SKM-1 (cell line): ENCODE measurements at regions not wholly inside any gene's neighbourhood (a gene's known extent, or its start where the extent isn't known, plus 50 kb on each side); places are given as distances from the start of the nearest gene placed in this dataset.

Experiments
- DNase-seq: peaks from one replicate; lab custom pipeline; 2025; ENCODE audit not compliant: unreplicated experiment; lab: John Stamatoyannopoulos, UW

- no peak for DNase-seq
Measured at GRCh38 chr1:224504297-224505041, 69.9 kb upstream of the WDR26 start.

DNA sequence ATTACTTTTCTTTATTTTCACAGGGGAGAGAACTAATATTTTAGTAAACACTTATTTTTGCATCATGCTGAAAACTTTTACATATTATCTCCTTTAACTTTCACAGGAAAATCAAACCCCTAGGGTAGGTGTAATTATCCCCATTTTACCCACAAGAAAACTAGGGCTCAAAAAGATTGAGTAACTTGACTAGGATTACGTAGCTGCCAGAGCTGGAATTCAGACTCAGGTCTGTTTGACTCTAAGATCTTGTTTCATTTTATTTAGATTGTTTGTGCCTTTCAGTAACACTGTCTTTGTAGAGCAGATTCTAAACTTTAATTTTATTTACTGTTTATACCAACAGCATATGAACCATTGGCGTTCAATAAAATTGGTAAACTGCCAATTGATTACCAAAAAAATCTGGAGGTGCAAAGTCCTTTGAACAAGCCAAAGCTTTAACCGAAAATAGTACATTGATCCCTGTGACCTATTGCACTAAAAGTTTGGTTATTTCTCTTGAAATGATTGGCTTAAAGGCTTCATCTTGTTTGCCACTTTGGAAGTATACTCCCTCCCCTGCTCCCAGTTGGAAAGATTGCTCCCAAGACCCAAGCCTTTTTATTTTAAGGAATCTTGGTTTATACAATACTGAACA, 71.0 kb upstream of the WDR26 start:
- no peak for DNase-seq

DNA sequence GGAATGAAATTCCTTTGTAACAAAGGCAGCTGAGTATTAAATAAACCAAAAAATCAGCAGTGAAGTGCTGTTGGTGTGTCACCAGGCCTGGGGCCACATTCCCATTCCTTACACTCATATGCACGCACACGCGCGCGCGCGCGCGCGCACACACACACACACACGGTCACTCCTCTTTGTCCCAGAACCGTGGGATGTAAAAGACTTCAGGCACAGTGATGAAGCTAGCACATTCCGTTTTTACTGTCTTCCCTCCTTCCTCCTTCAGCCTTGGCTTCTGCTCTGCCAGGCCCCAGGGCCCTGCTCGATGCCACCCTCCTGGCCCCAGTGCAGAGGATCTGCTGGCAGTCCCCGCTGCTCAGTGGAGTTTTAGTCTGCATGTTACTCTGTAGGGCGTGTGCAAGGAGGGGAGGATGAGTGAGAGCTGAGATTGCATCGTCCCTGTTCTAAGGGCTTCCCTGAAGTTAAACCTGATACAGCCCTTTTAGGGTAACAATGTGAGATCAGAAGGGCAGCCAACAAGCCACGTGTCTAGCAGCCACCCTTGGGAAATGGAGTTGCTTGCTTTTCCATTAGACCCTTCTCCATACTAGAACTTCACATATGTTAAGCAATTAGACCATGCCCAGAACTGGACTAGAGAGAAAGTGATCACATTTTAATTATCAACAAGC, 71.7 kb upstream of the WDR26 start:
- DNase-seq, result no peak

DNA sequence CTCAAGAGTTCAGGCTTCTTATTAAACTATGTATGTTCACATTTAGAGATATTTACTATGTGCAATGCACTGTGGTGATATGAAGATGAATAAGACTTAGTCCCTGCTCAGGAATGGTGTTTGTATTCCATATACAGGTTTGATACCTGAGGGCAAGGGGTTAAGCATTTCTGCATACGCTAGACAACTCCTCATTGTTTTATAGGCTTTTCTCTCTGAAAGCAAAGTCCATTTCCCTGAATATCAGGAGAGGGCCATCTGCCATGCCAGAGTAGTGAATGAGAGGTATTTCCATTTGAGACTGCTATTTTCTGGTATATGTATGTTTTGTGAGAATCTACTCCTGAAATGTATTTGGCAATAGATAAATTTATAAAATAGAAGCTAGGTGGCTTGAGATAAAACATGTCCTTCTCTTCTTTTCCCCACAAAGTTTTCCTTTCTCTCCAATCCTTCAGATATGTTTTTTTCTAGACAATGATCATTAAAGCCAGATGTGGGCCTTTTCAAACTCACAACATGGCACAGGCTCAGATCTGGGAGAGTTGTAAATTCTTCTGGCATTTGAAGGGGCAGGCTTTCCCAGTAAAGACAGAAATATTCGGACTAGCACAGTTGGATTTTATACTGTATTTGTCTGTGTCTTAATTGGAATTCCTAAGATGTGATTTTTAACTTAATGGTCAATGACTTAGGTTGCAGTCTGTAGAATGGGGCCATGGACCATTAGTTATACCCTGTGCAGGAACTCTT, 73.3 kb upstream of the WDR26 start:
- no peak for DNase-seq

DNA sequence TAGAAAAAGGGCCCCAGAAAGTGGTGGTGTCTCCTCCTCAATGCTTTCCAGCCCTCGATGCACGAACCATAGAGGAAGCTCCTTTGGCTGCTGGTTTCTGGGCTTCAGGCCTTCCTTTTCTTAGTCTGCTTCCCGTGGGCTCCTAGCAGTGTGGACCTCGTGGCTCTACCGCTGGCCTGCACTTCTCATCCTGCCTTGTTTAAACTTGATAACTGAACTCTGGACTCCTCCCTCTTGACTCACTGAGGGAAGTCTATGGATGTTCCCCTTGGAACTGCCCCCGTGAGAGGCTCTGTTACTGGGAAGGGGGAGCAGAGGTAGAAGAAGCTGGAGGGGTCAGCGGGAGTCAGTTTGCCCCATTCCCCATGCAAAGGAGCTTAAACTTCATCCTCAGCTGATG, 75.3 kb upstream of the WDR26 start:
- no peak for DNase-seq

DNA sequence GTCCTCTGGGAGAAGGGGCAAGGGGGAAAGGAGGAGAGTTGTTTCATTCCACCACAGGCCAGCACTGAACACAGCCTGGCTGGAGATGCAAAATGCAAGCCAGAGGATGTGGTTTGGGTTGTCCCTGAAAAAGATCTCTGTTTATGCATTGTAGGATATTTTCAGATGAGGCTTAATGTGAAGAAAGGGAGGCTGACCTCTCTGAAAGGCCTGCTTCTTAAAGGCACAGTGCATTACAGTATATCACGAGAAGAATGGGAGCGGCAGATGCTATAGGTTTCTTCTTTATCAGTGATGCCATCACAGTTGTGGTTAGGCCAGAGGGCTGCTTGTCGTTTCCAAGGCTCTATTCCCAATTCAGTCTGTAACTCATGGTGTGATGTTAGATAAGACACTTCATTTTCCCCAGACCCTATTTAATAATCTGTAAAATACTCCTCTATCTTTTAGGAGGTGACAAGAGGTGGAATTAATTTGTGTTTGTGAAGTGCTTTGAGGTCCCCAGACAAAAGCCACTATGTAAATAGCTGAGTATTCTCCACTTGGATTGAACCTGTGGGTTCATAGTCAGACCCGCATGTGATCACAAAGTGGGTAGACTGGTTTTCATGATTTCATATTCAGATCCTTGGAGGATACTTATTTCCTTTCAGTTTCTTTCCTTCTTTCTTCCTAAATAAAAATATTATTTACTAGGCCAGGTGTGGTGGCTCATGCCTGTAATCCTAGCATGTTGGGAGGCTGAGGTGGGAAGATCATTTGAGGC, 76.5 kb upstream of the WDR26 start:
- no peak for DNase-seq

GRCh38 chr1:224512600-224513151, 78.1 kb upstream of the WDR26 start:
- DNase-seq, result no peak

GRCh38 chr1:224513383-224513782, 78.8 kb upstream of the WDR26 start:
- no peak for DNase-seq

- peak; percentile 83 for DNase-seq
Measured at GRCh38 chr1:224513787-224514209, 79.2 kb upstream of the WDR26 start.

DNA sequence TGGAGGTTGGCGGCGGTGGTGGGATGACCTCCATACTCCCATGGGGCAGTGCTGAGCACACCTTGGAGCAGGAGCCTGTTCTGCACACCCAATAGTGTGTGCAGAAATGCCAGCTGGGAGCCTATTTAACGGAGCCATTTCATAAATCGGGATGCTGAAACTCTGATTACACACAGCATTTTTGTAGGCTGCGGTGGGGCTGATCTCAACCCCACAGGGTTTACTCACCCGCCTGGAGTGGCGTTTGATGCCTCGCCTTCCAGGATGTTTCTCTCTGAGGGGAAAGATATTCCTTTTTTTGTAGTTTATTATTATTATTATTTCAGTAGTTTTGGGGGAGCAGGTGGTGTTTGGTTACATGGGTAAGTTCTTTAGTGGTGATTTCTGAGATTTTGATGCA, 82.6 kb upstream of the WDR26 start:
- DNase-seq, result no peak

GRCh38 chr1:224518528-224518927, 83.9 kb upstream of the WDR26 start:
- DNase-seq, result no peak

- DNase-seq, result no peak
Measured at GRCh38 chr1:224519874-224520273, 85.3 kb upstream of the WDR26 start.

- no peak for DNase-seq
Measured at GRCh38 chr1:224520808-224521207, 86.2 kb upstream of the WDR26 start.

DNA sequence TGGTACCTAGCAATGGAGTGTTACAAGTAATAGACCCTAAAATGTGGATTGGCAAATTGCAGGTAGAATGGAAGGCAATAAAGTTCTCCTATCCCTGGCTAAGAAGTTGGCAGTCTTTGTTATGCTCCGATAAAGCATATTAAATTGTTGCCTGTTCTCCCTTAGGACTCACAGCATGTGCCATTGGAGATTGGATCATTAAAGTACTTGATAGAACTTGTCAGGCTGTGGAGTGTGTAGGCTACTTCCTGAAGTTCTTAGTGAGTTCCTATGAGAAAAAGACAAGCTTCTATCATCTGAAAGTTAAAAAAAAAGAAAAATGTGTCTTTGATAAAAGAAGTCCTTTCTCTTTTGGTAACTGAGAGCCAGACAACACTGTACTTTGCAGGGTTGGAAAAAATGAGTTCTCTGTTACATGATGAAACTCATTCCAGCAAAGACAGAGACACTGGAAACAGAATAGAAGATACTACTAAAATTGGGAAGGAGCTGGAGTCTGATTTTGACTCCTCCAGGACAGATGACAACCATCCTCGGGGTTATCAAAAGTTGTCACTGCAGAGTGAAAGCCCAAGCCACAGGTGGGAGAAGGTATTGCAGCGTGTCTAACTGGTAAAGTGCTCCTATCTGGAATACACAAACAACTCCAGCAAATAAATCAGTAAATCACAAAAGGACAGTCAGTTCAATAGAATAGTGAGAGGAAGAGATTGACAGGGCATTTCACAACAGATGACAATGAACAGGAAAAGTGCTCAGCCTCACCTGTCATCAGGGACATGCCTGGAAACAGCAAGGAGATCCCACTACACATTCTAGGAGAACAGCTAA, 87.5 kb upstream of the WDR26 start:
- no peak for DNase-seq

DNA sequence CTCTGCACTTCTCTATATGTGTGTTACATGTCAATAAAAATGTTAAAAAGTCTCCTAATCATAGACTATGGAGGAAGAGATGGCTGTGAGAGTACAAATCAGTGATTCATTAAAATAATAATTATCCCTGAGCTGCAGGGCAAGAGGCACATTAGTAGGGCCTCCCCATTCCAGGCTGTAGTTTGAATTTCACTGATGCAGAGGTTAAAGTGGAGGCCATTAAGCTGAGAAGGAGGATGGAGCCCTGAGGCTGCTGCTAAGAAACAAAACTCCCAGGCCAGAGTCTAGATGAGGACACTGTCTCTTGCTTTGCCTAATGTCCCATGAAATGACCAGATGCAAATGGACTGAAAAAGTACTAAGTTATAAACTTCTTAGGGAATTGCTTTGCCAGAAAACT, 89.1 kb upstream of the WDR26 start:
- no peak for DNase-seq

- DNase-seq, result no peak
Measured at GRCh38 chr1:224524679-224525078, 90.1 kb upstream of the WDR26 start.

DNA sequence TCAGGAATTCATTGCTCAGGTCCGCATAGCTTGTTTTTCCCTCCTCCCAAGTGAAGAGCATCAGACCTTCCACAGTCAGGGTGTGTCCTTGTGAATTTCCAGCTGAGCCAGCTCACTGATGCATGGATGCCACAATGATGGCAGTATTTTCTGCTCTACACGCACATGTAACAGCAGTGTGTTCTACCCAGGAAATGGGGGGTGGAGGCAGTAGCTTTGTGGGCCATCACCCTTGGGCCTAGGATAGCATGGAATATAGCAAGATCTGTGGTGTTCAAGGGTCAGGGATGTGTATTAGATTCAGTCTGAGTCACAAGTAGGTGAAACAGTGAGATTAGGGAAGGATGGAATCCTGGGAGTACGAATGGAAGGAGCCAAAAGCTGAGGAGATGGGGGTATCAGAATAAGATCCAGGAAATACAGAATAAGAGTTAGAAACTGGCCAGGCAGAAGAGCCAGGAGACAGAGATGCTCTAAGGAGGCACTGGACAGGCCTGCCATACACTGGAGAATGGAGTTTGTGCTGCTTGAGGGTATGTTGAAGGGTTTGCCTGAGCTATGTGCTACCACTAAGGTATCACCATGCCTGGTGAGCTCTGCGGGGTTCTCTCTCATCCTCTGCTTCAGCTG, 90.6 kb upstream of the CNIH3 start:
- no peak for DNase-seq

GRCh38 chr1:224526771-224527170, 89.3 kb upstream of the CNIH3 start:
- DNase-seq, result no peak

DNA sequence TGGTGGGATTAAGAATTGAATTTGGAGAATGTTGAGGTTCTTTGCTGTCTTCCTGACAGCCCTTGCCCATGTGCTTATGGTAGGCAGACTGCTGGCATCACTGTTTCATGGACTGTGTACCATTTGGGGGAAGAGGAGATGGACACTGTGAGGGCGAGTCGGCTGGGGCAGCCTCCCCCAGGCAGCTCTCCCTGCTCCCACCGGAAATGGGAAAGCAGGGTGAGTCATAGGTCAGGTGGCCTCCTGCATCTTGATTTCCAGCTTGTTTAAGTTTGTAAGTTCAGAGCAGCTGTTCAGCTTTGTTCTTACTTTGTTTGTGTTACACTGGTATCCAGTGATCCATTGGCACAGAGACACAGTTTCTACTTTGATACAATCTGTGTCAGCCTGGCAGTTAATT, 87.2 kb upstream of the CNIH3 start:
- DNase-seq, result no peak
